GM18861 (cell line): ENCODE measurements at regions not wholly inside any gene's neighbourhood (a gene's known extent, or its start where the extent isn't known, plus 50 kb on each side); places are given as distances from the start of the nearest gene placed in this dataset.
"Not testable (repeated sequence)": the region's sequence is repeated elsewhere in the genome, so short reads cannot be mapped to it uniquely, and the experiment has no call there.

ENCODE experiments used
- ATAC-seq: cut with Tn5 transposase; IDR thresholded peaks from one replicate; pipeline ENCODE4 v1.9.1; 2021; ENCODE audit not compliant: unreplicated experiment

DNA sequence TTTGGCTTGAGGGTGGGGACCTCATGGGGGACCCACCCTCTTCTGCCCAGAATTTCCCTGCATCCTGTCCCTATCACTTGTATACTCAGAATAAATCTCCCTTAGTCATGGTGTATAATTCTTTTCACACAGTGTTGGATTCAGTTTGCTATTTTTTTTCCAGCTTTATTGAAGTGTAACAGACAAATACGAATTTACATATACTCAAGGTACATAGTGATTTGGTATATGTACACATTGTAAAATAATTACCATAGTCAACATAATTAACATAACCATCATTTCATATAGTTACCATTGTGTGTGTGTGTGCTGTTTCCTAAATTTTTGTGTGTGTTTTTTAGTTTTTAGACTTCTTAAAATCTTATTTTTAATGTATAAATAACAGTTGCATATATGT is 269.9 kb downstream of the CNTNAP3 start:
- not testable (repeated sequence) for ATAC-seq

DNA sequence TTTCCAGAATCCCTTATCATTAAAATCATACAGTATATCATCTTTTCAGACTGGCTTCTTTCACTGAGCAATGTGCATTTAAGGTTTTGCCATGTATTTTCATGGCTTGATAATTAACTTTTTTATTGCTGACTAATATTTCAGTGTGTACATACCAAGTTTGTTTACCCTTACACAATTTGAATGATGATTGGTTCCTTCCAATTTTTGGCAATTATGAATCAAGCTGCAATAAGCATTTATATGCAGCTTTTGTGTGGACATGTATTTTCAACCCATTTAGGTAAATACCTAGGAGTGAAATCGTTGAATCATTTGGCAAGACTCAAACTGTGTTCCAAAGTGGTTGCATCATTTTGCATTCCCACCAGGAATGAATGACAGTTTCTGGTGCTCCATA is 272.8 kb downstream of the CNTNAP3 start:
- ATAC-seq = not testable (repeated sequence)

DNA sequence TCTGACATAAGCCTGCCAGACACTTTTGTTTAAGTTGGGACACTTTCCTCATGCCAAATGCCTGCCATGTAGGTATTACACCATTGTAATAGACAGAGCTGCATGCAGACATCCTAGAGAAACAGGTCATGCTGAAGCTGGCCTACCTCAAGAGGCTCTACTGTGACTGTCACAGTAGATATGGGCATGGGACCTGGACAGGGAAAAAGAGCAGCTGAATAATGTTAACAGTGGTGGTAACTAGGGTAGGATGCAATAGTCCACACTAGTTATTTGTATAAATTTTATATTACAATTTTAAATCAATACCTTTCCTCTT is 273.2 kb downstream of the CNTNAP3 start:
- ATAC-seq = not testable (repeated sequence)

DNA sequence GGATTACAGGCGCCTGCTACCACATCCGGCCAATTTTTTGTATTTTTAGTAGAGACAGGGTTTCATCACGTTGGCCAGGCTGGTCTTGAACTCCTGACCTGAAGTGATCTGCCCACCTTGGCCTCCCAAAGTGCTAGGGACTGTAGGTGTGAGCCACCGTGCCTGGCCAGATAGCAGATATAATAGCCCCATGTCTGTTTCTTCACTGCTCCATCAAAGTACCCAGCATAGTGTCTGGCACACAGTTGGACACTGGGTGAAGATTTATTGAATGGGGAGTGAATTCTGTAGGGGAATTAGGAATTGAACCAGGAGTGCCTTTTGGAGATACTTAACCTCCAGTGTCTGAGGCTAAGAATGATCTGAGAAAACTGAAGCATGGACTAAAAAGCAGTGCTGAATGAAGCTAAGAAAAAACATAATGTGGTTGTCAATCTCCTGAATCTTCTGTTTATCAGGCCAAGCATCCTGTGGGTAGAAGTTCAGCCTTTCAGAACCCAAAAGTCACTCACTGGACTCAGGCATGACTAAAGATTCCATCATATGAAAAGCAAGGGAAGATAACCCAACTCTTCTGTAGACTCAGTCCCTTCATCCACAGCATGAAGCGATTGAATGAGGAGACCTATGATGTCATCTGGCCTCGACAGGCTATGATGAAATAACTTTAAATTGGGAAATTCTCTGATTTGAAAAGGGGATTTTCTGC is 273.7 kb downstream of the CNTNAP3 start:
- ATAC-seq = not testable (repeated sequence)

DNA sequence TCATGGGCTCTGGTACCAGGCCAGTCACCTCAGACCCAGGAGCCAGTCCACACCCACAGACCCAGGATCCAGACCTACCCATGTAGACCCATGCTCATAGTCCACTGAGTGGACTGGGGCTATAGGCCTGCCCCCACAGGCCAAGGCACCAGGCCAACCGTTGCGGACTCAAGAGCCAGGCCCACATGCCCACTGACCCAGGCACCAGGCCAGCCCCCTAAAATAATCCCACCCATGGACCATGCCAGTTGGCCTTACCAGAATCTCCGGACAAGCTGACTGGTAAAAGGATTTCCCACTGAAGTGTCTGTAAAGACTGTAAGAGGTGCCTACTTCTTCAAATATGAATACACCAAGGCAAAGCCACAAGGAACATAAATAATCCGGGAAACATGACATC is 278.2 kb downstream of the CNTNAP3 start:
- not testable (repeated sequence) for ATAC-seq

DNA sequence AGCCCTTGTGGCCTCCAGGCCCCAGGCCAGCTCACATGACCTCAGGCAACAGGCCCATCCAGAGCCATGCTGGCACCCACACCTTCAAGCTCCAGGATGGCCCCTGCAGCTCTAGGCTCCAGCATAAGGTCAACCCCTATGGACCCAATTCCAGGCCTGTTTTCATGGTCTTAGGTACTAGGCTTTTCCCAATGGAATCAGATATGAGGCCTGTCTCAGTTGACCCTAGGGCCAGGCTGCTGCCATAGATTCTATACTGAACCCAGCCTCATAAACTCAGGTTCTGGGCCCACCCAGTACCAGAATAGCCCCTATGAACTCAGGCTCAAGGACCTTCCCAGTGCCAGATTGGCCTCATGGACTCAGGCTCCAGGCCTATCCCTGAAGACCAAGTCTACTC is 278.6 kb downstream of the CNTNAP3 start:
- not testable (repeated sequence) for ATAC-seq

DNA sequence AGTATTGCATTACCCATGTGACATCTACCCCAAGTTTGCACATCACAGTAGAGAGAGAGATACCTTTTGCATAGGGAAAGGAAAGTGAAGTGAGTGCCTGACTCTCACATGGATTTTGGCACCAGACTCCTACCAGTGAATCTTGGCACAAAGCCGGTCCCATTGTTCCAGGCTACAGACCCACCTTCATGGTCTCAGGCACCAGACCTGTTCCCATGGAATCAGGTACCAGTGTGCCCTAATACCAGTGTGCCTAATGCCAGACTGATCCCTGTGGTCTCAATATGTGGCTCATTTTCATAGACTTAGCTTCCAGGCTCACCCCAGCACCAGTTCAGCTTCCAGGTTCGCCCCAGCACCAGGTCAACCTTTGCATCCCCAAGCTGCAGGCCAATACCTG is 279.1 kb downstream of the CNTNAP3 start:
- not testable (repeated sequence) for ATAC-seq

DNA sequence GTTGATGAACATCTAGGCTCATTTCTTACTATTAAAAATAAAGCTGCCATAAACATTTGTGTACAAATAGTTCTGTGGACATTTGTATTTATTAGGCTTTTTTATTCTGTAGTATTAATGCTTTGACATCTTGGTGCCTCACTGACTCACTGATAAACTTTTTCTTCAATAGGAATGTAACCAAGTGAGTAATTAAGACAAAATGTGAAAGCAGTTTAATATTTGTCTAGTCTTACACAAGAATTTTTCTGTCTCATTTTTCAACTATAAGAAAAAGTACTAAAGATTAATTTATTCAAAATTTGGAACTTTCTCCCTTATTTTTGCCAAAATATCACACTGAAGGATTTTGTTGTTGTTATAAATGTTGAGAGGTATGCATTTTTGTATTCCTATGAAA is 282.2 kb downstream of the CNTNAP3 start:
- ATAC-seq = not testable (repeated sequence)

DNA sequence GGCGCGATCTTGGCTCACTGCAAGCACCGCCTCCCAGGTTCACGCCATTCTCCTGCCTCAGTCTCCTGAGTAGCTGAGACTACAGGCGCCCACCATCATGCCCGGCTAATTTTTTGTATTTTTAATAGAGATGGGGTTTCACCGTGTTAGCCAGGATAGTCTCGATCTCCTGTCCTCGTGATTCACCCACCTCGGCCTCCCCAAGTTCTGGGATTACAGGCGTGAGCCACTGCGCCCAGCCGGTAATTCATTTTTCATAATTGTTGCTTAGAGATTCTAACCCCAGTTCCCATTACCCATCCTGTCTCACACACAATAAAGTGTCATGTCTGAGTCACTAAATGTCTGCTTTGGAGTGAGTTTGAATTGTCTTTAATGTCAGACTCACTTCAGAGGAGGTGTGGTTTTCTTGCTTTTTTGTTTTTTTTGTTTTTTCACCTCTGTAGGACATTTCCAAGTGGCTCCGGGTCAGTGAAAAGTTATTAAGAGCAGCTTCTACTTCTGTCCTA is 281.2 kb upstream of the FAM240B start:
- not testable (repeated sequence) for ATAC-seq

DNA sequence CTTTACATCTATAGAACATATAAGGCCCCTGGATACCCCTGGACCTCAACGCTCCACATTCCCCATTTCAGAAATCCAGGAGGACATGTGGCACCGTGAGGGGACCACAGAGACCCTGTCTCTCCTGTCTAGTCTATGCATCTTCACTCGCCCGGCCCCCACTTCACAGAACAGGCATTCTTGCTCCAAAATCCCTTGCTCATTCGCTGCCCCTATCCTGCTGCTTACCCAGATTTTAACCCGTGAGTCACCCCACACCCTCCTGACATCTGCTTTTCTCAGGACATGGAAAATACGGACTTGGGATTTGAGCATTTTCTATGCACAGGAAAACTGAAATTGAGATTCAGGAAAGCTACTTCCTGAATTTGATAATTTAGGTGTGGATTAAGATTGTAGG is 279.3 kb upstream of the FAM240B start:
- ATAC-seq = not testable (repeated sequence)

DNA sequence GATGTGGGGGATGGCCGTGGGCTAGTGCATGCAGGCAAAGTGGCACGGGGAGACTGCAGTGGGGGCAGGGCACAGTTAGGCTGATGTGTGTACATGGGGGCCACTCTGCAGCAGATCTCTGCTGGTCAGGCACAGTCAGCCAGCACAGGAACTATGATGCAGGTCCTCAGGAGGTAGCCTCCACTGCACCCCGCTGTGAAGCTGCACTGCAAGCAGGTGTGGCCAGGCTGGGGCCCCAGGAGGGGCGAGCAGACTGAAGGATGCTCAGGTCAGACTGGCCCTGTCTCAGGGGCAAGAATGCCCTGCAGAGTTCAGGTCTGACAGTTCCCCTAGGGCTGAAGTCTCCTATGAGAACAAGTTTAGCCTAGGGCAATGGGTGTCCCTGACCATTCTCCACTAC is 273.8 kb upstream of the FAM240B start:
- not testable (repeated sequence) for ATAC-seq

DNA sequence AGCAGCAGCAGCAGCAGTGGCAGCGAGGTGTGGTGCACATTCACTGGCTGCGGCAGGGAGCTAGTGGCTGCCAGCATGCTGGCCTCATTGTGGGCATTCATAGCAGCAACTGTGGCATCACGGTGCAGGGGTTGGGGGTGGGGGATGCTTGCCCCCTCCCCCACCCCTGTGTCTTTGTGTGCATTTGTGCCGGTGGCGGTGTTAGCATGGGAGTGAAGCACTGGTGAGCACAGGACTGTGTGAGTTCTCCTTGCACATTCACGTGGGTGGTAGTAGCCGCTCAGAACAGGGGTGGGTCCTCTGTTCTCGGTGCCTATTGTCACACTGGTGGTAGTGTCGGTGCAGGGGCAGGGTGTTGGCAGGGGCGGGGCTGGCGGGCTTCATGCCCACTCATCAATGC is 273.2 kb upstream of the FAM240B start:
- not testable (repeated sequence) for ATAC-seq

DNA sequence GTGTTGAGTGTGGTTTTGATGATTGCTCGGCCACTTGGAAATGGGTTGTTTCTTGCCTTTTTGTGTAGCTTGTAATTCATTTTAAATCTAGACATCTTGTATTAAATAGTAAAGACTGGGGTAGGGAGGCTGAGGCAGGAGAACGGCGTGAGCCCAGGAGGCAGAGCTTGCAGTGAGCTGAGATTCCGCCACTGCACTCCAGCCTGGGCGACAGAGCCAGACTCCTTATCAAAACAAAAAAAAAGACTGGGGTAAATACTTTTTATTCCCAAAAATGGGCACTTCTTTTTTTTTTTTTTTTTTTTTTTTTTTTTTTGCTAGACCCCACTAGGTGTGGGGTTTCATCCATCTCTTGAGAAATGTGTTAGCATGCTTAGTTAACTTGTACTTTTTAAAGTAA is 258.8 kb upstream of the FAM240B start:
- ATAC-seq = not testable (repeated sequence)

DNA sequence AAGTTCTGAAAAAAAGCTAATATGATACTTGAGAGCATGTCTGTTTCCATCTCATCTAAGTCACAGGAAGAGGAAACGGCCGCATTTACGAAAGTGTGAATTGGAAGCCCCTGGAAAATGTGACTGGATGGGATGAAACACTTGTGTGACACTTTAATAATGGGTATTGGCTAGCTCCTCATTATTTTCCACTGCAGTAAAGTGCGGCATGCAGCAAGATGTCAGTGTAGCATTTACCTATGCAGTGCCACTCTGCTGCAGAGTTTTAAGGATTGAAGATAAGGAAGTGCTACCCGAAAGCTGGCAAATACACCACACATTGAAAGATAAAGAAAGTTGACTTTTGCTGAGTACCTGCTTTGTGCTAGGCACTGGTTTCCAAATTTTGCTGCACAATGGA is 249.5 kb upstream of the FAM240B start:
- ATAC-seq = not testable (repeated sequence)

DNA sequence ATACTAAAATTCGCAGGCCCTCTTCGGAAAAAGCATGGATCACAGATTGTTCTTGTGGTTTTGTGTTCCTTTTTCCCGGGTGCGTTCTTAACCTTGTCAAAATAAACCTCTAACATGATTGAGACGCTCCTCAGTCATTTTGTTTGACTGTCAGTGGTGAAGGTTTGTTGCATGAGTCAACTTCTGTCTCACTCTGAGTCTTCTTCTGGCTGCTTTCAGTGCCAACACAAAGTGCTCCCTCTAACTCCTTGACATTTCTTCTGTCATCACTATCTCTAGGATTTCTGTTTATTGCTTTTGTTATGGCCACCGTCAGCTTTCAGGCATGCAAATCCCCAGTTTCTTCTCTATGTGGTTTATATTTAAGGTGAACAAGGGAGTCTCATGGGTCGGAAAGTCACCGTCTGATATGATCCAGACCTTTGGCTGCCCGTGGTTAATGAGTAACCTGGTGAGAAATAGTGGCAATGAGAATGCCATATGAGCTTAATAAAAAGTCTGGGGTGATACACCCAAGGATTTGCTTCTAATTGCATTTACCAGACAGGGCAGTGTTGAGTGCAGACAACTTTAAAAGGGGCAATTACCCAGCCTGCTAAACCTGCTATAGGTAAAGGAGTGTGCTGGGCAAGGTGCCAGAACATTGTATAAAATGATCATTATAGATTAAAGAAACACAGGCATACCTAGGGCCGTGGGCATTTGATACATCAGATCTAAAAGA is 248.9 kb upstream of the FAM240B start:
- not testable (repeated sequence) for ATAC-seq

DNA sequence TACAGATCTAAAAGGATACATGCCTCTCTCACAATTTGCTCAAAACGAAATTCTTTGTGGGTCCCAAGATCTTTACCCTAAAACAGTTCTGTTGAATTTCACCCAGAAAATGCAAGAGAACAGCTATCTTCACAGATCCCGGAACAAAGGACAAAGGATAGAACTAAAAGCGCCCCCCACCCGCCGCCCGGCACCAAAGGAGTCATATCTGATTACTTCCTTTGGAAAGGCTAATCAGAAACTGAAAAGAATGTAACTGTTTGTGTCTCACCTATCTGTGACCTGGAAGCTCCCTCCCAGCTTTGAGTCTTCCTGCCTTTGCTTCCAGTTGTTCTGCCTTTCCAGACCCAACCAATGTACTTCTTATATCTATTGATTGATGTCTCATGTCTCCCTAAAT is 247.9 kb upstream of the FAM240B start:
- not testable (repeated sequence) for ATAC-seq

DNA sequence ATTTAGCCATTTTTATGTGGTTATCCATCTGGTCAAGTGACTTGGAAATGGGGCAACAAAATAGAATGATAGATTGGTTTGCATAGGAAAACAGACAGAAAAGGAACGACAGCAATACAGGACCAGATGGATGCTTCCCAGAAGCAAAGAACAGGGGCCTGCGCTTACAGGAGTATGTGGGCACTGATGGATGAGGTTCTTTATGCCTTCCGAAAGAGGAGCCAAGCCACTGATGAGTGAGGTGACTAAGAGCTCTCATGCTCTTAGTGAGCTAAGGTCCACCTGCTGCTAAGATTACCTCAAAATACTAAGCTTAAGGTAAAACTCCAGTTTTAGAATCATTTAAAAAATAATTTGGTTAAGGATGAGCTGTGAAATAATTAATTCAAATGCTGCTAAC is 247.4 kb upstream of the FAM240B start:
- ATAC-seq = not testable (repeated sequence)

DNA sequence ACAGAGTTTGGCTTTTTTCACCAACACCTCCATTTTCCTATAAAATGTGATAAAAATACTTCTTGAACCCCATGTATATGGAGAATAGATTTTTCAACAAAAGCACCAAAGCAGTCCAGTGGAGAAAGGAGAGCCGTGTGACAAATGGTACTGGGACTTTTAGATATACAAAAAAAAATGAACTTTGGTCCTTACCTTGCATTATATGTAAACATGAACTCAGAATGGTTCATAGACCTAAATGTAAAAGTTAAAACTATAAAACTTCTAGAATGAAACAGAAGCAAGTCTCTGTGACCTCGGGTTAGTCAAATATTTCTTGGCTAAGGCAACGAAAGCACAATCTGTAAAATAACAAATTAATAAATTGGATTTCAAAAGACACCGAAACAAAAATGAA is 239.9 kb upstream of the FAM240B start:
- ATAC-seq = not testable (repeated sequence)

DNA sequence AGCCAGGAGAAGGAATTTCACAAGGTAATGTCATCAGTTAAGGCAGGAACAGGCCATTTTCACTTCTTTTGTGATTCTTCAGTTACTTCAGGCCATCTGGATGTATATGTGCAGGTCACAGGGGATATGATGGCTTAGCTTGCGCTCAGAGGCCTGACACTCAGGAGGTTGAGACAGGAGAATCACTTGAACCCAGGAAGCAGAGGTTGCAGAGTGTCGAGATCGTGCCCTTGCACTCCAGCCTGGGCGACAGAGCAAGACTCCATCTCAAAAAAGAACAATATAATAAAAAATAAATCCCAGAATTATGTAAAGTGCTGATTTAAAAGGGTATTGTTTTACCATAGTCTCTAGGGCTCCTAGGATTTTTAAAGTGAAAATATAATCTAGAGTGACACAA is 235.9 kb upstream of the FAM240B start:
- not testable (repeated sequence) for ATAC-seq

DNA sequence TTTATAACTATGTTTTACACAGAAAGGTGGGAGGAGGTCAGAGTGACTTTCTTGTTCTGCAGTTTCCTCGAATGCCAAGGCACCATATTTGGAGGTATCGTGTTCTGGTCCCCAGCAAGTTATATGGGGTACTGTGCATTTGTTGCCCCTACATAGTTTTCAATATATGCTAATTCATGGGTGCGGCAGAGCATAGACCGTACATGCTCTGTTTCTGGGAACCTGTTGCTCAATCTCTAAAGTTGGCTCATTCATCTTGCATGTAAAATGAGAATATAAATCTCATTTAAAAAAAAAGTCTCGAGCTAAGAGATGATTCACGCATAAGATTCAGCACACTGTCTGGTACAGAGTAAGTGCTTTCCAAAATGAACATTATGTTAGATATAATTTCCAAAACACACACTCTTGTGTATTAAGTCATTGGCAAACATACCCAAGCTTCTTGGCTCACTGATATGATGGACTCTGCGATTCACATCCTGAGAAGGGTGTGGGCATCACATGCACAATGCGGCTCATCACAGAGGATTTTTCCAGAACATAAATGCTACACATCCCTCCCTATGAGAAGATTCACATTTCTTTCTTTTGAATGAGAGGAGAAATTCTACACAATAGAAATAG is 232.9 kb upstream of the FAM240B start:
- ATAC-seq = not testable (repeated sequence)

DNA sequence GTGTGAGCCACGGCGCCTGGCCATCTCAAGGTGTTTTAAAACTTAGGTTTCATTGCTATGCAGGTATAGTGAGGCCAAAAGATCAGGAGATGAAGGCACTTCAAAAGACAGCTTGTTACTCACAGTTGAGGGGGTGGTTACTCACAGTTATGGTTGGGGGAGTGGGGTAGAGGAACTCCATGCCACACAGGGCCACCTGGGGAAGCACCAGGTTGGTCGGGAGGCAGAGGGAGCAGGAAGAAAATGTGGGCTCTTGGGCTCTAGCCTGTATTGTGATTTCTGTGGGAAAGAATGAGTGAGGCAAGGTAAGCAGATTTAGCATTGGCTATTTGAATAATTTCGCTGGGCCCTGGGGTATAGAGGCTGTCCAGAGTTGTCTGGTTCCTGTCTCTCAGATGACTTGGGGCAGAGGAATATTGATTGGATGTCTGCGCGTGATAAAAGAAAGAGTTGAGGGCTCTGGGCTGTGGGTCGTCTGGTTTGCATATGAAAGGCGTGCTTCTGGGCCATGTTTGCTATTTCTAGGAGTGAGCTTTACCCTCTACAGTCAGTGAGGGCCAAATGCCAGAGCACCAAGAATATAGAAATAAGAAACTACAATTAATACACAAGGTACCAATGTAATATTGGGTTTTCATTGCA is 226.1 kb upstream of the FAM240B start:
- not testable (repeated sequence) for ATAC-seq
